H9 (cell line): ENCODE measurements at regions not wholly inside any gene's neighbourhood (a gene's known extent, or its start where the extent isn't known, plus 50 kb on each side); places are given as distances from the start of the nearest gene placed in this dataset.

Source experiments
- DNase-seq: peaks from one replicate; pipeline ENCODE4 v3.0.0-alpha.2; 2017
- H2AFZ ChIP-seq: one replicate; pipeline ENCODE4 v1.6.1; 2013; ENCODE audit warnings: mild to moderate bottlenecking, low read length, control low read depth, moderate library complexity
- H2AK5ac ChIP-seq: 2 replicates; pipeline ENCODE4 v1.6.1; 2013; ENCODE audit warnings: low read length, control low read depth, mixed read lengths; ENCODE audit not compliant: insufficient read length
- H2BK120ac ChIP-seq: one replicate; pipeline ENCODE4 v1.6.1; 2013; ENCODE audit warnings: low read depth, mild to moderate bottlenecking, low read length, control low read depth, inconsistent platforms; ENCODE audit not compliant: poor library complexity, severe bottlenecking
- H2BK12ac ChIP-seq: 2 replicates; pipeline ENCODE4 v1.6.1; 2013; ENCODE audit warnings: low read length, control low read depth, mixed read lengths, low read depth; ENCODE audit not compliant: insufficient read length
- H2BK15ac ChIP-seq: 2 replicates; pipeline ENCODE4 v1.6.1; 2013; ENCODE audit warnings: low read depth, low read length, control low read depth
- H2BK20ac ChIP-seq: one replicate; pipeline ENCODE4 v1.6.1; 2013; ENCODE audit warnings: low read depth, mild to moderate bottlenecking, low read length, control low read depth, inconsistent platforms; ENCODE audit not compliant: poor library complexity, severe bottlenecking
- H2BK5ac ChIP-seq: 2 replicates; pipeline ENCODE4 v1.6.1; 2013; ENCODE audit warnings: low read length, control low read depth, mixed read lengths; ENCODE audit not compliant: insufficient read length
- H3K14ac ChIP-seq: 2 replicates; pipeline ENCODE4 v1.6.1; 2013; ENCODE audit warnings: low read length, control low read depth; ENCODE audit not compliant: insufficient read depth
- H3K18ac ChIP-seq: 2 replicates; pipeline ENCODE4 v1.6.1; 2013; ENCODE audit warnings: low read depth, mild to moderate bottlenecking, mixed read lengths, low read length, control low read depth; ENCODE audit not compliant: insufficient read length
- H3K23ac ChIP-seq: 2 replicates; pipeline ENCODE4 v1.6.1; 2013; ENCODE audit warnings: low read length, control low read depth, mixed read lengths, low read depth; ENCODE audit not compliant: insufficient read length
- H3K23me2 ChIP-seq: 2 replicates; pipeline ENCODE4 v1.6.1; 2013; ENCODE audit warnings: low read depth, mild to moderate bottlenecking, mixed read lengths, low read length, control low read depth; ENCODE audit not compliant: insufficient read length, poor library complexity, severe bottlenecking
- H3K27ac ChIP-seq: 2 replicates; pipeline ENCODE4 v1.5.1; 2013; ENCODE audit warnings: low read length, control low read depth, mixed read lengths, low read depth; ENCODE audit not compliant: insufficient read length
- H3K27me3 ChIP-seq: 2 replicates; pipeline ENCODE4 v1.6.1; 2013; ENCODE audit warnings: low read length, control low read depth, inconsistent platforms; ENCODE audit not compliant: insufficient read depth
- H3K4ac ChIP-seq: 2 replicates; pipeline ENCODE4 v1.6.1; 2013; ENCODE audit warnings: low read depth, mild to moderate bottlenecking, control low read depth, inconsistent platforms, low read length, moderate library complexity
- H3K4me1 ChIP-seq: 2 replicates; pipeline ENCODE4 v1.6.1; 2013; ENCODE audit warnings: low read length, control low read depth, inconsistent platforms; ENCODE audit not compliant: insufficient read depth
- H3K4me2 ChIP-seq: 2 replicates; pipeline ENCODE4 v1.6.1; 2013; ENCODE audit warnings: low read length, control low read depth, mixed read lengths; ENCODE audit not compliant: insufficient read length, insufficient read depth
- H3K56ac ChIP-seq: 2 replicates; pipeline ENCODE4 v1.6.1; 2013; ENCODE audit warnings: low read depth, mild to moderate bottlenecking, mixed read lengths, low read length, control low read depth; ENCODE audit not compliant: insufficient read length
- H3K79me1 ChIP-seq: 2 replicates; pipeline ENCODE4 v1.6.1; 2013; ENCODE audit warnings: low read depth, mild to moderate bottlenecking, moderate library complexity, low read length, control low read depth, inconsistent platforms; ENCODE audit not compliant: insufficient read depth, poor library complexity, severe bottlenecking
- H3K79me2 ChIP-seq: 2 replicates; pipeline ENCODE4 v1.6.1; 2013; ENCODE audit warnings: low read length, control low read depth, inconsistent platforms; ENCODE audit not compliant: insufficient read depth
- H3K9ac ChIP-seq: 2 replicates; pipeline ENCODE4 v1.6.1; 2013; ENCODE audit warnings: low read length, control low read depth, mixed read lengths; ENCODE audit not compliant: insufficient read length; ENCODE audit errors: extremely low read depth
- H3K9me3 ChIP-seq: one replicate; pipeline ENCODE4 v1.6.1; 2013; ENCODE audit warnings: low read depth, low read length, inconsistent platforms; ENCODE audit not compliant: control insufficient read depth
- H3T11ph ChIP-seq: one replicate; pipeline ENCODE4 v1.6.1; 2013; ENCODE audit warnings: mild to moderate bottlenecking, low read length, control low read depth, inconsistent platforms
- H4K20me1 ChIP-seq: one replicate; pipeline ENCODE4 v1.6.1; 2013; ENCODE audit not compliant: control insufficient read depth, insufficient read length, insufficient read depth
- H4K5ac ChIP-seq: 2 replicates; pipeline ENCODE4 v1.6.1; 2013; ENCODE audit warnings: low read depth, mild to moderate bottlenecking, mixed read lengths, low read length, control low read depth; ENCODE audit not compliant: insufficient read length
- H4K8ac ChIP-seq: replicated peaks from 2 replicates; pipeline ENCODE4 v1.6.1; 2013; ENCODE audit warnings: low read length, control low read depth, mixed read lengths, low read depth; ENCODE audit not compliant: insufficient read length
- H4K91ac ChIP-seq: 2 replicates; pipeline ENCODE4 v1.6.1; 2013; ENCODE audit warnings: low read depth, mild to moderate bottlenecking, moderate library complexity, mixed read lengths, low read length, control low read depth; ENCODE audit not compliant: insufficient read length
- H3K27ac Mint-ChIP-seq, 3 experiments: 2 replicates in 2 of 3; 3 replicates in 1 of 3; pipeline ENCODE4 v1.8.0; 2020 to 2021; ENCODE audit warnings: mixed read lengths in 3 of 3, mild to moderate bottlenecking in 1 of 3, moderate library complexity in 1 of 3
- H3K27me3 Mint-ChIP-seq: 2 replicates; pipeline ENCODE4 v1.8.0; 2021; ENCODE audit warnings: low read depth, mild to moderate bottlenecking, moderate library complexity, mixed read lengths
- H3K36me3 Mint-ChIP-seq, 3 experiments: 2 replicates in 2 of 3; 3 replicates in 1 of 3; pipeline ENCODE4 v1.8.0; 2020 to 2021; ENCODE audit warnings: low read depth in 3 of 3, mixed read lengths in 3 of 3; ENCODE audit not compliant: insufficient read depth in 1 of 3
- H3K4me1 Mint-ChIP-seq, 2 experiments: 2 replicates each; pipeline ENCODE4 v1.8.0; 2020; ENCODE audit warnings: mixed read lengths in 2 of 2
- H3K4me3 Mint-ChIP-seq, 2 experiments: 2 replicates in 1 of 2; 3 replicates in 1 of 2; pipeline ENCODE4 v1.8.0; 2020 to 2021; ENCODE audit warnings: mild to moderate bottlenecking in 2 of 2, mixed read lengths in 2 of 2, moderate library complexity in 1 of 2
- H3K9me3 Mint-ChIP-seq, 2 experiments: 2 replicates in 1 of 2; 3 replicates in 1 of 2; pipeline ENCODE4 v1.8.0; 2020; ENCODE audit warnings: mild to moderate bottlenecking in 2 of 2, mixed read lengths in 2 of 2, moderate library complexity in 1 of 2
- CTCF ChIP-seq: fragments of 200-600 bp; sonication (generic); conservative IDR thresholded peaks from 3 replicates; pipeline ENCODE4 v1.8.0; 2021; ENCODE audit warnings: antibody characterized with exemption, mild to moderate bottlenecking
- WGBS: extraction: QIAGEN DNeasy Blood & Tissue Kit; methylation state at CpG from one replicate; pipeline ENCODE4 v1.1.7; 2013; ENCODE audit warnings: missing lambda C conversion rate, low lambda C conversion rate, mixed read lengths; ENCODE audit not compliant: insufficient read length; ENCODE audit errors: extremely low coverage; 5-methylcytosine and 5-hydroxymethylcytosine counted together

GRCh38 chr3:147744967-147745366 is 335.8 kb downstream of the ZIC1 start:
- H2AK5ac ChIP-seq: no peak overlapping the region
- Mint-ChIP-seq H3K4me1 (no peaks in the 10 kb centered on the region), H3K9me3 (no peaks in the 10 kb centered on the region), H3K27ac (no peak overlapping the region; a peak in 1 of 7 replicates), H3K27me3 (no peaks in the 10 kb centered on the region), H3K4me3 (no peak overlapping the region), H3K36me3 (no peaks in the 10 kb centered on the region; a peak in 1 of 7 replicates)
- H2BK12ac ChIP-seq: no peak overlapping the region
- no peak overlapping the region for H2BK120ac ChIP-seq
- no peaks in the 10 kb centered on the region for H4K20me1 ChIP-seq
- no peak overlapping the region for H3K4me2 ChIP-seq
- H2BK5ac ChIP-seq: no peak overlapping the region
- H3K9me3 ChIP-seq: no peaks in the 10 kb centered on the region
- no peaks in the 10 kb centered on the region for H3K79me2 ChIP-seq
- H4K8ac ChIP-seq: no peak overlapping the region
- H3K27me3 ChIP-seq: no peaks in the 10 kb centered on the region
- H3T11ph ChIP-seq: no peak overlapping the region
- no peak overlapping the region for H3K56ac ChIP-seq
- H3K23ac ChIP-seq: no peak overlapping the region
- H3K14ac ChIP-seq: no peak overlapping the region
- no peak for TF ChIP-seq CTCF
- no peaks in the 10 kb centered on the region for H3K23me2 ChIP-seq
- H2AFZ ChIP-seq: peak overlapping the region; percentile 32
- H3K18ac ChIP-seq: no peak overlapping the region
- H3K4ac ChIP-seq: no peak overlapping the region
- H4K5ac ChIP-seq: no peak overlapping the region
- no peaks in the 10 kb centered on the region for H3K4me1 ChIP-seq
- no peak overlapping the region for H2BK15ac ChIP-seq
- no peaks in the 10 kb centered on the region for H3K79me1 ChIP-seq
- H3K27ac ChIP-seq: no peak overlapping the region
- H4K91ac ChIP-seq: no peak overlapping the region
- no peak overlapping the region for H3K9ac ChIP-seq
- no CpG with 5 or more reads among the region's 2 CpGs for WGBS
- no peak overlapping the region for H2BK20ac ChIP-seq
- no peak for DNase-seq
